Pancreas (tissue), 10 donors: ENCODE measurements at regions not wholly inside any gene's neighbourhood (a gene's known extent, or its start where the extent isn't known, plus 50 kb on each side); places are given as distances from the start of the nearest gene placed in this dataset.

Experiments
- ATAC-seq, 4 donors: fragments of 200-7000 bp; cut with Tn5 transposase; one replicate each; pipeline versions ENCODE4 v1.8.0 to v1.9.1; 2020; ENCODE audit warnings: mild to moderate bottlenecking in 4 of 4, moderate library complexity in 4 of 4
- DNase-seq, 6 donors: peaks; one replicate each; pipeline ENCODE4 v3.0.0-alpha.2; 2020
- FAIRE-seq: peaks from 2 replicates; lab custom pipeline; 2012; peaks lifted over from hg19 to GRCh38; lab: Jason Lieb, UNC
- H3K27ac ChIP-seq, 4 donors: fragments of 200-600 bp; sonication (generic); 1 replicate in 3 of 4; 2 replicates in 1 of 4; pipeline versions ENCODE4 v1.5.0 to v1.8.0; 2020
- H3K27me3 ChIP-seq, 4 donors: fragments of 200-600 bp; one replicate each; pipeline ENCODE4 v1.8.0; 2021
- H3K36me3 ChIP-seq, 3 donors: fragments of 200-600 bp; sonication (generic) in 1 of 3; one replicate each; pipeline versions ENCODE4 v1.5.0 to v1.8.0; 2020 to 2021
- H3K4me1 ChIP-seq, 3 donors: fragments of 200-600 bp; one replicate each; pipeline ENCODE4 v1.8.0; 2021
- H3K4me3 ChIP-seq, 4 donors: fragments of 200-600 bp; sonication (generic) in 2 of 4; one replicate each; pipeline versions ENCODE4 v1.5.0 to v1.8.0; 2020 to 2021
- H3K9me3 ChIP-seq, 4 donors: fragments of 200-600 bp; one replicate each; pipeline ENCODE4 v1.8.0; 2021
- CTCF ChIP-seq, 4 donors: fragments of 200-600 bp; sonication (generic) in 3 of 4; IDR thresholded peaks; one replicate each; pipeline versions ENCODE4 v1.5.0 to v1.8.0; 2021; ENCODE audit warnings: antibody characterized with exemption in 4 of 4
- WGBS, 2 donors: extraction: QIAGEN DNeasy Blood & Tissue Kit; methylation state at CpG; one replicate each; pipeline ENCODE4 v1.1.7; 2013; 5-methylcytosine and 5-hydroxymethylcytosine counted together
- intact Hi-C, 3 donors: fragments of 100-400 bp; cut with DNase I; formaldehyde crosslinking; loops; one replicate each; pipeline versions ENCODE4 v1.11.1 to v1.14.2; 2022
- donor health status: healthy with polysubstance abuse.
- donor health status: DM: no; HTN: no; CAD: no; lungs with moderate emphysema.
- donor health status: DM: no; HTN: no; CAD: no.
- donor health status: control.
- donor health status: control.
- donor health status: Bipolar disorder and iron deficiency.
- donor health status: DM: yes; HTN: yes; CAD: no.
- donor health status: DM: no; HTN: no; CAD: no.
- donor health status: DM: no; HTN: no; CAD: no.
- donor health status: DM: yes; HTN: yes; CAD: no.

- Histone ChIP-seq H3K27me3 (no peaks in the 10 kb centered on the region), H3K9me3 (no peaks in the 10 kb centered on the region), H3K27ac (no peak overlapping the region), H3K36me3 (no peaks in the 10 kb centered on the region), H3K4me3 (no peak overlapping the region), H3K4me1 (no peaks in the 10 kb centered on the region)
- intact Hi-C loops = no loop called here
- ATAC-seq (no peak), FAIRE-seq (no peak), DNase-seq (no peak)
- WGBS, 2 donors = 59 to 60% methylated on average over 1 of the region's 1 CpG
- TF ChIP-seq CTCF (IDR thresholded peaks at IDR 0.05) = no peak
Observed at GRCh38 chr3:34238407-34238806, 440.0 kb downstream of the PDCD6IP start.

- 68 to 73% methylated on average over 4 of the region's 4 CpGs for WGBS, 2 donors
- TF ChIP-seq CTCF (IDR thresholded peaks at IDR 0.05) = no peak
- intact Hi-C loops = no loop called here
Observed at GRCh38 chr3:34239287-34239686, 440.9 kb downstream of the PDCD6IP start.

GRCh38 chr3:34239875-34240274, 441.4 kb downstream of the PDCD6IP start:
- FAIRE-seq (no peak), DNase-seq (no peak), ATAC-seq (no peak)
- no peaks in the 10 kb centered on the region for H3K27me3 ChIP-seq
- no peaks in the 10 kb centered on the region for H3K9me3 ChIP-seq
- H3K4me3 ChIP-seq = no peak overlapping the region
- H3K27ac ChIP-seq = no peak overlapping the region
- H3K4me1 ChIP-seq = no peaks in the 10 kb centered on the region
- TF ChIP-seq CTCF (IDR thresholded peaks at IDR 0.05) = no peak
- intact Hi-C loops = no loop called here
- H3K36me3 ChIP-seq = no peaks in the 10 kb centered on the region

More at GRCh38 chr3:34239287-34239686, 440.9 kb downstream of the PDCD6IP start:
- DNase-seq = no peak
- H3K36me3 ChIP-seq = no peaks in the 10 kb centered on the region
- H3K4me3 ChIP-seq = no peak overlapping the region
- no peaks in the 10 kb centered on the region for H3K27me3 ChIP-seq
- H3K27ac ChIP-seq = no peak overlapping the region
- ATAC-seq = no peak
- H3K4me1 ChIP-seq = no peaks in the 10 kb centered on the region
- FAIRE-seq = no peak
- H3K9me3 ChIP-seq = no peaks in the 10 kb centered on the region

- H3K9me3 ChIP-seq = no peaks in the 10 kb centered on the region
- intact Hi-C loops = no loop called here
- H3K4me1 ChIP-seq = no peaks in the 10 kb centered on the region
- no peak for ATAC-seq
- H3K36me3 ChIP-seq = no peaks in the 10 kb centered on the region
- H3K4me3 ChIP-seq = no peak overlapping the region
- 54 to 79% methylated on average over 1 of the region's 1 CpG for WGBS, 2 donors
- no peak overlapping the region for H3K27ac ChIP-seq
- no peaks in the 10 kb centered on the region for H3K27me3 ChIP-seq
- no peak for FAIRE-seq
- TF ChIP-seq CTCF (IDR thresholded peaks at IDR 0.05) = no peak
- DNase-seq = no peak
Observed at GRCh38 chr3:34247401-34247800, 449.0 kb downstream of the PDCD6IP start.

- Histone ChIP-seq H3K27me3 (no peaks in the 10 kb centered on the region), H3K4me1 (no peaks in the 10 kb centered on the region), H3K9me3 (no peaks in the 10 kb centered on the region), H3K27ac (no peak overlapping the region), H3K4me3 (no peak overlapping the region), H3K36me3 (no peaks in the 10 kb centered on the region)
- TF ChIP-seq CTCF (IDR thresholded peaks at IDR 0.05) = no peak
- DNase-seq (no peak), ATAC-seq (no peak), FAIRE-seq (no peak)
- 35 to 47% methylated on average over 2 of the region's 2 CpGs for WGBS, 2 donors
- intact Hi-C loops = no loop called here
Observed at GRCh38 chr3:34248352-34248751, 449.9 kb downstream of the PDCD6IP start.
